ENCODE measurements at regions not wholly inside any gene's neighbourhood (a gene's known extent, or its start where the extent isn't known, plus 50 kb on each side); places are given as distances from the start of the nearest gene placed in this dataset.

DNA sequence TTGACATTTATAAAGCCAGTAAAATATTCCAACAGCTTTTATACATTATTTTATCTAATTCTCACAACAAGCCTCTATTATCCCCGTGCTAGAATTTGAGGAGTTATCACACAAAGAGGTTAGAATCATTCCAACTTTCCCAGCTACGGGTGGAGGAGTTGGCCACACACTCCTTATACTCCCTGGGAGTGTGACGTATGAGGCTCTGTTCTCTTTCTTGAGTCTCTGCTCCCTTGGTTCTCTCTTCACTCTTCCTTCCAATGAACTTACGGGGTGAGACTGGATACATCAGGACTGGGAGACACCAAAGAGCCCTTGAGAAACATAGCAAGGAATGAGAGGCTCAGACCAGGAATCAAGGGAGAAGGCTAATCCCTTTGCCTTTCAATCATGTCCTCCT is 185.6 kb upstream of the TAB2 start:
- FAIRE-seq, result no peak

DNA sequence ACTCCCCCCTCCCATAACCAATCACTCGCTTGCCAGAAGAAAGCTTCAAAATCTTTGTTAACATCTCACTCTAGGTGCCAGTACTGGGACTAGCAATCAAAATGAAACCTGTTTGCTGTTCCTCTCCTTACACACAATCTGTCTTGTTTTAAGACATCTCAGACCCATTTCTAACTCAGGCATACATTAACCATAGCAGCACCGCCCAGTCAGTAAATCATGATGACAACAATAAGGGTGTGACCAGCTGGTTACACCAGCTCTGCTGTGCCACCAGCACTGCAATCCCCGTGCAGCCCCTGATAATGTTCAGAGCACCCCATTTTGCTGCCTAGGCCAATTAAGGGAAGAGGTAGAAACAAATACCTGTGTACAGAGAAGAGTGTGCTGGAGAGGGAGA is 185.2 kb upstream of the TAB2 start:
- TF ChIP-seq, protein P1, sequence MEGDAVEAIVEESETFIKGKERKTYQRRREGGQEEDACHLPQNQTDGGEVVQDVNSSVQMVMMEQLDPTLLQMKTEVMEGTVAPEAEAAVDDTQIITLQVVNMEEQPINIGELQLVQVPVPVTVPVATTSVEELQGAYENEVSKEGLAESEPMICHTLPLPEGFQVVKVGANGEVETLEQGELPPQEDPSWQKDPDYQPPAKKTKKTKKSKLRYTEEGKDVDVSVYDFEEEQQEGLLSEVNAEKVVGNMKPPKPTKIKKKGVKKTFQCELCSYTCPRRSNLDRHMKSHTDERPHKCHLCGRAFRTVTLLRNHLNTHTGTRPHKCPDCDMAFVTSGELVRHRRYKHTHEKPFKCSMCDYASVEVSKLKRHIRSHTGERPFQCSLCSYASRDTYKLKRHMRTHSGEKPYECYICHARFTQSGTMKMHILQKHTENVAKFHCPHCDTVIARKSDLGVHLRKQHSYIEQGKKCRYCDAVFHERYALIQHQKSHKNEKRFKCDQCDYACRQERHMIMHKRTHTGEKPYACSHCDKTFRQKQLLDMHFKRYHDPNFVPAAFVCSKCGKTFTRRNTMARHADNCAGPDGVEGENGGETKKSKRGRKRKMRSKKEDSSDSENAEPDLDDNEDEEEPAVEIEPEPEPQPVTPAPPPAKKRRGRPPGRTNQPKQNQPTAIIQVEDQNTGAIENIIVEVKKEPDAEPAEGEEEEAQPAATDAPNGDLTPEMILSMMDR (IDR thresholded peaks at IDR 0.05), result no peak
- Histone ChIP-seq H3K27ac (no peak overlapping the region), H3K9me3 (no peaks in the 10 kb centered on the region), H3K27me3 (no peaks in the 10 kb centered on the region), H3K4me3 (no peak overlapping the region), H3K4me1 (peaks cover 0 to 20% (median 13%) of the 10 kb centered on the region in 3 donors), H3K36me3 (no peaks in the 10 kb centered on the region)
- DNase-seq, result no peak
- intact Hi-C loops (cut with DNase I), result no loop called here
- ATAC-seq, result no peak
- 92 to 94% methylated on average over 3 of the region's 3 CpGs for WGBS, 2 donors
- FAIRE-seq, result no peak

More for the DNA sequence above, 185.6 kb upstream of the TAB2 start:
- TF ChIP-seq, protein P1 (IDR thresholded peaks at IDR 0.05), result no peak
- 79 to 95% methylated on average over 4 of the region's 4 CpGs for WGBS, 2 donors
- no peaks in the 10 kb centered on the region for H3K36me3 ChIP-seq
- H3K4me1 ChIP-seq, result peaks cover 0 to 20% (median 13%) of the 10 kb centered on the region in 3 donors
- no peaks in the 10 kb centered on the region for H3K27me3 ChIP-seq
- DNase-seq (no peak), ATAC-seq (no peak)
- no peak overlapping the region for H3K4me3 ChIP-seq
- no peaks in the 10 kb centered on the region for H3K9me3 ChIP-seq
- intact Hi-C loops (cut with DNase I), result no loop called here
- no peak overlapping the region for H3K27ac ChIP-seq

DNA sequence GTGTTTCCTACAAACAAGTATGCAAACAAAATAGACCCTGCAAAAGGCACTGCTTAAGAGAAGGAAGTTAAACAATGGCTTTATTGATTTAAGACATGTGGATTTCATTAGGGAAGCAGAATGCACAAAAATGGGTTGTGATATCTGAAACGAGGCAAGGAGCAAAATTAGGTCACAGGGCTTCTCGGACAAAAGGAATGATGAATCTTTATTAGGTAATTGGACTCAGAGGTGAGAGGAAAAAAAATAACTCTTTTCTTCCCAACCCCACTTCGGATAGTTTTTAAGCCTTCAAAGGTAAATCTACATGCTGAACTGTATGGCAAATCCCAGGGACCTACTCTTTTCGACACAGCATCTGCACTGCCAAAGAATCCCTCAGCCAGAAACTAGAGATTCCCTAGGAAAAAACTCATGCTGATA is 183.0 kb upstream of the TAB2 start:
- WGBS, 2 donors, result 38 to 42% methylated on average over 4 of the region's 4 CpGs
- Histone ChIP-seq H3K9me3 (no peaks in the 10 kb centered on the region), H3K27me3 (no peaks in the 10 kb centered on the region), H3K4me3 (no peak overlapping the region), H3K4me1 (peaks cover 0 to 20% (median 12%) of the 10 kb centered on the region in 3 donors), H3K27ac (no peak overlapping the region), H3K36me3 (no peaks in the 10 kb centered on the region)
- TF ChIP-seq, protein P1 (IDR thresholded peaks at IDR 0.05), result no peak
- DNase-seq (no peak), FAIRE-seq (no peak), ATAC-seq (peak in 1 of 4 donors; percentile 11)
- intact Hi-C loops (cut with DNase I), result no loop called here

DNA sequence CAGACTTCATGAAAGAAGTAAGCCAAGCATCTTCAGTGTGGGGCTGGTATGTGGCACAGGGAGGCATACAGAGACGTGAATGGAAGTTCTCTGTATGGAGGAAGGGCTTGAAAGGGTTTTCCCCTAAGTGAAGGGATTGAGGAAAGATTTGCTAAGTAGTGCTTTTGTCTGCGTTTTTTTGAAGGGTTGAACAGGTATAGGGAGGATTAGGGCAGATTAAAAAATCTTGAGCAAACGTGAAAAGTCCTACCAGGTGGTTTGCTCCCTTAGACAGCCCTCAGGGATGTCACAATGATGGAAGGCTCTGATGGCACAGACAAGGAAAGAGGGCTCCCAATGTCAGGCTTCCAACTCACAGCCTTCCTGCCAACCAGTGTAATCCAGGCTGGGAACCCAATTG is 181.7 kb upstream of the TAB2 start:
- Histone ChIP-seq H3K9me3 (no peaks in the 10 kb centered on the region), H3K36me3 (no peaks in the 10 kb centered on the region), H3K27me3 (no peaks in the 10 kb centered on the region), H3K4me3 (no peak overlapping the region), H3K27ac (no peak overlapping the region), H3K4me1 (peaks cover 0 to 12% (median 3%) of the 10 kb centered on the region in 3 donors)
- TF ChIP-seq, protein P1 (IDR thresholded peaks at IDR 0.05), result no peak
- ATAC-seq (no peak), FAIRE-seq (no peak), DNase-seq (no peak)
- WGBS, 2 donors, result 73 to 88% methylated on average over 3 of the region's 3 CpGs
- intact Hi-C loops (cut with DNase I), result no loop called here

DNA sequence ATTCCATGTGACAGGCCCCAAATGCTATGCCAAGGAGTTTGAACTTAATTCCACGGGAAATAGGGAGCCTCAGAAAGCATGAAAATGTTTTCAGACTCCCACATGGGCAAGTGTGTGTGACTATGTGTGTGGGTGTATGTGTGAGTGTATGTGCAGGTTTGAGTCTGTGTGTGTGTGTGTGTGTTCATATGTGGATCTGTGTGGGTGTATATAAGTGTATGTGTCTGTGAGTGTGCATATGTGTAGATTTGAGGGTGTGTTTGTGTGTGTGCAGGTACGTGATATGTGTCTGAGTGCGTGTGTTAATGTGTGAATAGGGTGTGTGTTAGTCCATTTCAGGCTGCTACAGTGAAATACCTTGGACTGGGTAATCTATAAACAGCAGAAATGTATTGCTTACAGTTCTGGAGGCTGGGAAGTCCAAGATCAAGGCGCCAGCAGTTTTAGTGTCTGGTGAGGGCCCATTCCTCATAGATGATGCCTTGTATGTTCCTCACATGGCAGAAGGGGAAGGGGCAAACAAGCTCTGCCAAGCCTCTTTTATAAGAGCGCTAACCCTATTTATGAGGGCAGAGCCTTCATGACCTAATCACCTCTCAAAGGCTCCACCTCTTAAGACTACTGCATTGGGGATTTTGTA is 181.1 kb upstream of the TAB2 start:
- Histone ChIP-seq H3K27me3 (no peaks in the 10 kb centered on the region), H3K4me1 (peaks cover 0 to 12% (median 6%) of the 10 kb centered on the region in 3 donors), H3K4me3 (no peak overlapping the region), H3K27ac (no peak overlapping the region), H3K9me3 (no peaks in the 10 kb centered on the region), H3K36me3 (no peaks in the 10 kb centered on the region)
- no peak for ATAC-seq
- TF ChIP-seq, protein P1 (IDR thresholded peaks at IDR 0.05), result no peak
- intact Hi-C loops (cut with DNase I), result no loop called here
- no peak for FAIRE-seq
- WGBS, 2 donors, result 88 to 97% methylated on average over 5 of the region's 5 CpGs
- no peak for DNase-seq

All from pancreas (tissue), 10 donors.